Upper lobe of left lung (tissue), 6 donors: ENCODE measurements at regions not wholly inside any gene's neighbourhood (a gene's known extent, or its start where the extent isn't known, plus 50 kb on each side); places are given as distances from the start of the nearest gene placed in this dataset.
"Not testable (repeated sequence)": the region's sequence is repeated elsewhere in the genome, so short reads cannot be mapped to it uniquely, and the experiment has no call there.

Experiments
- ATAC-seq, 2 donors: fragments of 200-7000 bp; cut with Tn5 transposase; one replicate each; pipeline ENCODE4 v1.9.1; 2022; ENCODE audit warnings: mild to moderate bottlenecking in 2 of 2, moderate library complexity in 2 of 2; ENCODE audit not compliant: low FRiP score in 2 of 2
- DNase-seq, 2 donors: peaks; one replicate each; pipeline ENCODE4 v3.0.0-alpha.2; 2019 to 2020
- H3K27ac ChIP-seq, 4 donors: fragments of 200-600 bp; sonication (generic); one replicate each; pipeline ENCODE4 v1.5.1; 2016 to 2019
- H3K27me3 ChIP-seq, 4 donors: fragments of 200-600 bp; sonication (generic); one replicate each; pipeline ENCODE4 v1.5.1; 2017 to 2019
- H3K36me3 ChIP-seq, 4 donors: fragments of 200-600 bp; sonication (generic); one replicate each; pipeline ENCODE4 v1.5.1; 2016 to 2019
- H3K4me1 ChIP-seq, 4 donors: fragments of 200-600 bp; sonication (generic); one replicate each; pipeline ENCODE4 v1.5.1; 2018 to 2019
- H3K4me3 ChIP-seq, 4 donors: fragments of 200-600 bp; sonication (generic); one replicate each; pipeline ENCODE4 v1.5.1; 2017 to 2019; ENCODE audit warnings: mild to moderate bottlenecking in 2 of 4, moderate library complexity in 1 of 4
- H3K9me3 ChIP-seq, 4 donors: fragments of 200-600 bp; sonication (generic); one replicate each; pipeline ENCODE4 v1.5.1; 2018 to 2019
- EP300 ChIP-seq, 4 donors: sonication (generic); formaldehyde crosslinking; IDR thresholded peaks; one replicate each; pipeline ENCODE4 v1.5.1; 2017; ENCODE audit warnings: antibody characterized with exemption in 4 of 4, control low read depth in 2 of 4
- POLR2A ChIP-seq, 4 donors: fragments of 450-650 bp; IDR thresholded peaks; one replicate each; pipeline ENCODE4 v1.5.1; 2016 to 2017; ENCODE audit warnings: antibody characterized with exemption in 4 of 4, mild to moderate bottlenecking in 2 of 4
- POLR2AphosphoS5 ChIP-seq, 2 donors: sonication (generic); formaldehyde crosslinking; IDR thresholded peaks; one replicate each; pipeline ENCODE4 v1.5.1; 2017; ENCODE audit warnings: antibody characterized with exemption in 2 of 2
- WGBS, 2 donors: methylation state at CpG; one replicate each; pipeline ENCODE4 v1.1.5; 2017 to 2018; 5-methylcytosine and 5-hydroxymethylcytosine counted together
- TF ChIP-seq, protein P1 (sequence below), 6 experiments: fragments of 450-650 bp in 4 of 6; fragments of 200-600 bp in 2 of 6; sonication (generic) in 2 of 6; IDR thresholded peaks; one replicate each; pipeline ENCODE4 v1.5.1; 2016 to 2019; ENCODE audit warnings: antibody characterized with exemption in 6 of 6
- donor health status: DM: no; HTN: no; CAD: no; lungs with moderate emphysema.
- donor health status: DM: no; HTN: yes; CAD: no; lungs with severe emphysema.

DNA sequence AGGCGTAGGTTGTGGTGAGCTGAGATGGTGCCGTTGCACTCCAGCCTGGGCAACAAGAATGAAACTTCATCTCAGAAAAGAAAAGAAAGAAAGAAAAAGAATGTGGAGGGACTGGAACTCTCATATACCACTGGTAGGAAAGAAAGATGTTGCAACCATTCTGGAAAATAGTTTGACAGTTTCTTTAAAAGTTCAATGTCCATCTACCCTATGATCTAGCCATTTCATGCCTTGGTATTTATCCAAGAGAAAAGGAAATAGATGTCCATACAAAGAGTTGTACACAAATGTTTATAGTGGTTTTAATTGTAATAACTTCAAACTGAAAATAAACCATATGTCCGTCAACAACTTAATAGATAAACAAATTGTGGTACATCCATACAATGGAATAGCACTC, 190.1 kb upstream of the ZNF217 start:
- TF ChIP-seq POLR2A (IDR thresholded peaks at IDR 0.05) (no peak), POLR2AphosphoS5 (IDR thresholded peaks at IDR 0.05) (no peak), EP300 (IDR thresholded peaks at IDR 0.05) (no peak)
- TF ChIP-seq, protein P1, sequence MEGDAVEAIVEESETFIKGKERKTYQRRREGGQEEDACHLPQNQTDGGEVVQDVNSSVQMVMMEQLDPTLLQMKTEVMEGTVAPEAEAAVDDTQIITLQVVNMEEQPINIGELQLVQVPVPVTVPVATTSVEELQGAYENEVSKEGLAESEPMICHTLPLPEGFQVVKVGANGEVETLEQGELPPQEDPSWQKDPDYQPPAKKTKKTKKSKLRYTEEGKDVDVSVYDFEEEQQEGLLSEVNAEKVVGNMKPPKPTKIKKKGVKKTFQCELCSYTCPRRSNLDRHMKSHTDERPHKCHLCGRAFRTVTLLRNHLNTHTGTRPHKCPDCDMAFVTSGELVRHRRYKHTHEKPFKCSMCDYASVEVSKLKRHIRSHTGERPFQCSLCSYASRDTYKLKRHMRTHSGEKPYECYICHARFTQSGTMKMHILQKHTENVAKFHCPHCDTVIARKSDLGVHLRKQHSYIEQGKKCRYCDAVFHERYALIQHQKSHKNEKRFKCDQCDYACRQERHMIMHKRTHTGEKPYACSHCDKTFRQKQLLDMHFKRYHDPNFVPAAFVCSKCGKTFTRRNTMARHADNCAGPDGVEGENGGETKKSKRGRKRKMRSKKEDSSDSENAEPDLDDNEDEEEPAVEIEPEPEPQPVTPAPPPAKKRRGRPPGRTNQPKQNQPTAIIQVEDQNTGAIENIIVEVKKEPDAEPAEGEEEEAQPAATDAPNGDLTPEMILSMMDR (IDR thresholded peaks at IDR 0.05): no peak
- Histone ChIP-seq H3K27ac (no peak overlapping the region), H3K27me3 (no peaks in the 10 kb centered on the region), H3K9me3 (no peaks in the 10 kb centered on the region), H3K36me3 (no peaks in the 10 kb centered on the region), H3K4me1 (peaks cover 6 to 18% (median 10%) of the 10 kb centered on the region in 4 donors), H3K4me3 (no peak overlapping the region)
- WGBS, 2 donors: 80 to 98% methylated on average over 3 of the region's 3 CpGs
- no peak for ATAC-seq
- DNase-seq: no peak

DNA sequence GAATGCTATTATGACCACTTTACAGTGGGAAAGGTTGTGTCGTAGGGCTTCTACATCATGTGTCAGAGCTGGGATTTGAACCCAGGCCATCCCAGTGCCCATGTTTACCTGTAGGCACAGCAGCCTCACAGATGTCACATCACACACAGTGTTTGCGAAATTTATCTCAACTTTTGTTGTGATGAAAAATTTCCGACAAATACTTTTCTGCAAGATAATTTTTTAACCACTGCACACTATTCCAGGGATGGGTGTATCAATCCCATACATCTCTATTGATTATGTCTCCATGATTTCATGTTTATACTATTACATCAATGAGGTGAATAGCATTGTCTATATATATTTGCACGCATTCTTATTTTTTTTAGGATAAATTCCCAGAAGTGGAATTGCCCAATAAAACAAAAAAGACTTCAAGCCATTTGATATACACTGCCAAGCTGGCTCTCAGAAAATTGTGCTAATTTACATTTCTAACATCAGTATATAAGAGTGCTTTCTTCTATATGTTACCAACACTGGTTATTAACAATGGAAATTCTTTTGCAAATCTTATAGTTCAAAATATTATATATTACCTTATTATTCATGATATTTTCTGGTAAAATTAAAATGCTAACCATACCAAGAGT, 189.1 kb upstream of the ZNF217 start:
- ATAC-seq: no peak
- H3K9me3 ChIP-seq: no peaks in the 10 kb centered on the region
- H3K4me3 ChIP-seq: no peak overlapping the region
- TF ChIP-seq, protein P1 (IDR thresholded peaks at IDR 0.05): no peak
- TF ChIP-seq POLR2A (IDR thresholded peaks at IDR 0.05) (no peak), POLR2AphosphoS5 (IDR thresholded peaks at IDR 0.05) (no peak)
- H3K27ac ChIP-seq: no peak overlapping the region
- WGBS, 2 donors: 93 to 95% methylated on average over 4 of the region's 4 CpGs
- H3K4me1 ChIP-seq: peaks cover 6 to 17% (median 10%) of the 10 kb centered on the region in 4 donors
- H3K36me3 ChIP-seq: no peaks in the 10 kb centered on the region
- no peaks in the 10 kb centered on the region for H3K27me3 ChIP-seq
- no peak for DNase-seq

DNA sequence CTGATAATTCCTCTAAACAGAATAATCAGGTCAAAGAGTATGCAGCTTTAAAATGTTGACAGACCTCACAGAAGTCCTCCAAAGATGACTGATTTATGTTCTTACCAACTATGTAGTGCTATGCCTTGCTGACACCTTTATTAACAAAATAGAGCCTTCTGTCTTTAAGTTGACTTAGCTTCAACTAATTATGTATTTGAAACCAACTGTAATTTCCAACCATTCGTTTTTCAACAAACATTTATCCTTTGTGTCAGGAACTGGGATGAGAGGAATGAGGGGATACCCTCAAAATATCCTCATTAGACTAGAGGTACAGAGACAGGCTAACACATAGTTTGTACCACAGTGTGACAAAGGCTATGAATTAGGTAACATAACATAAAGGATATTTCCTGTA, 186.2 kb upstream of the ZNF217 start:
- no peak overlapping the region for H3K4me3 ChIP-seq
- no peaks in the 10 kb centered on the region for H3K36me3 ChIP-seq
- H3K4me1 ChIP-seq: no peaks in the 10 kb centered on the region
- no peaks in the 10 kb centered on the region for H3K27me3 ChIP-seq
- no peaks in the 10 kb centered on the region for H3K9me3 ChIP-seq
- ATAC-seq: no peak
- DNase-seq: no peak
- WGBS, 2 donors: 38 to 68% methylated on average over 1 of the region's 1 CpG
- H3K27ac ChIP-seq: no peak overlapping the region
- TF ChIP-seq, protein P1 (IDR thresholded peaks at IDR 0.05): no peak
- TF ChIP-seq POLR2A (IDR thresholded peaks at IDR 0.05) (no peak), EP300 (IDR thresholded peaks at IDR 0.05) (no peak), POLR2AphosphoS5 (IDR thresholded peaks at IDR 0.05) (no peak)

DNA sequence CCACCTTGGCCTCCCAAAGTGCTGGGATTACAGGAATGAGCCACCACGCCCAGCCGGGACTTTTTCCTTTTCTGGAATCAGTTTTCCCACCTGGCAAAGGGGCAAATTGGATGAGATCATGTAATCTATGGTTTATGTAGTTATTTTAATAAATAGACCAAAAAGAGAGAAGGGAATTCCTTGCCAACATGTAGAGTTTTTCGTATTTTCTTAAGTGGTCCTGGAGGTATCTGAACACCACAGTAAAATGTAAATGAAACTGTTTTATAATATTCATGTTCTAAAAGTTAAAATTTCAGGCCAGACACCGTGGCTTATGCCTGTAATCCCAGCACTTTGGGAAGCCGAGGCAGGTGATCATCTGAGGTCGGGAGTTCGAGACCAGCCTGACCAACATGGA, 185.1 kb upstream of the ZNF217 start:
- Histone ChIP-seq H3K27ac (no peak overlapping the region), H3K36me3 (no peaks in the 10 kb centered on the region), H3K9me3 (no peaks in the 10 kb centered on the region), H3K4me3 (no peak overlapping the region), H3K4me1 (peaks cover 0 to 4% (median 0%) of the 10 kb centered on the region in 4 donors), H3K27me3 (no peaks in the 10 kb centered on the region)
- ATAC-seq (no peak), DNase-seq (no peak)
- WGBS, 2 donors: 92 to 96% methylated on average over 7 of the region's 7 CpGs
- no peak for TF ChIP-seq EP300 (IDR thresholded peaks at IDR 0.05)

DNA sequence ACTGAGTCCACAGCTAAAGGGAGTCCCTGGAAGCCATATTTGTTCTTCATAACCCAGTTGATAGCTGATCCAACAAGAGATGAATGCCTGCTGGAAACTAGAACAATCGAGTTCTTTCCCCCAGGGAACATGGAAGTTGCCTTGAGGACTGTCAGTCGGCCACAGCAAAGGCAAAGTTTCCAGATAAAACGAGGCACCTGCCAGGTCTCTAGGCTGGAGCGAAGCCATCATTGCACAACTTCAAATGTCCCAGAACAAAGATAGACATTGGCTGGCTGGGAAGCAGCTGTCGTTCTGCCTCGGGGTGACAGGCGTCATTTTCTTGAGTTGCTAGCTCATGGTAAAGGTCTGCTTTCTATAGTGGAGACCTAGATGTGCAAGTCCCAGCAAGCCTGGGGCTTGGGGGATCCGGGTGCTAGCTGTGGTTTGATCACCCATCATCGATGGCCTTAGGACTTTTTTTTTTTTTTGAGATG, 184.4 kb upstream of the ZNF217 start:
- ATAC-seq (no peak), DNase-seq (peak in 1 of 2 donors; percentile 43)
- Histone ChIP-seq H3K36me3 (no peaks in the 10 kb centered on the region), H3K4me3 (no peak overlapping the region), H3K4me1 (peaks cover 0 to 4% (median 0%) of the 10 kb centered on the region in 4 donors), H3K9me3 (no peaks in the 10 kb centered on the region), H3K27ac (no peak overlapping the region), H3K27me3 (no peaks in the 10 kb centered on the region)
- TF ChIP-seq POLR2AphosphoS5 (IDR thresholded peaks at IDR 0.05) (no peak), EP300 (IDR thresholded peaks at IDR 0.05) (no peak), POLR2A (IDR thresholded peaks at IDR 0.05) (no peak)
- TF ChIP-seq, protein P1 (IDR thresholded peaks at IDR 0.05): no peak
- 67 to 84% methylated on average over 7 to 9 of the region's 9 CpGs for WGBS, 2 donors

DNA sequence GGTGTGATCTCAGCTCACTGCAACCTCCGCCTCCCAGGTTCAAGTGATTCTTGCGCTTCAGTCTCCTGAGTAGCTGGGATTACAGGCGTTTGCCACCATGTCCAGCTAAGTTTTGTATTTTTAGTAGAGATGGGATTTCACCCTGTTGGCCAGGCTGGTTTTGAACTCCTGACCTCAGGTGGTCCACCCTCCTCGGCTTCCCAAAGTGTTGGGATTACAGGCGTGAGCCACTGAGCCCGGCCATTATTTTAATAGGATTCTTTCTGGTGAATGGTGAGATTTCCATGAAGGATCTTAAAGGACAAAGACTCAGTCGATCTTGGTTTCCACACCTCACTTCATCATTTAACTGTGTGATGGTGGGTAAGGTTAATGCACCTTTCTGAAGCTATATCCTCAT, 183.8 kb upstream of the ZNF217 start:
- not testable (repeated sequence) for H3K27me3 ChIP-seq, H3K4me3 ChIP-seq, H3K36me3 ChIP-seq, H3K27ac ChIP-seq, H3K9me3 ChIP-seq, ATAC-seq, H3K4me1 ChIP-seq, DNase-seq
- 95 to 97% methylated on average over 7 of the region's 7 CpGs for WGBS, 2 donors
